Omental fat pad (tissue), 3 donors: ENCODE measurements at regions not wholly inside any gene's neighbourhood (a gene's known extent, or its start where the extent isn't known, plus 50 kb on each side); places are given as distances from the start of the nearest gene placed in this dataset.

Experiments
- ATAC-seq: fragments of 150-250 bp; one replicate; pipeline ENCODE4 v1.9.1; 2016; ENCODE audit warnings: mild to moderate bottlenecking, moderate library complexity; ENCODE audit not compliant: low FRiP score
- DNase-seq: peaks from one replicate; pipeline ENCODE4 v3.0.0-alpha.2; 2019; ENCODE audit warnings: low spot score
- CTCF ChIP-seq, 3 donors: fragments of 450-650 bp; IDR thresholded peaks; one replicate each; pipeline ENCODE4 v1.5.1; 2016 to 2017; ENCODE audit warnings: antibody characterized with exemption in 3 of 3, mild to moderate bottlenecking in 3 of 3, moderate library complexity in 2 of 3

GRCh38 chr12:98262902-98263301 is 252.5 kb upstream of the TMPO start:
- no peak for TF ChIP-seq CTCF (IDR thresholded peaks at IDR 0.05)
- ATAC-seq = no peak

GRCh38 chr12:98274430-98275130 is 240.8 kb upstream of the TMPO start:
- ATAC-seq = no peak
- TF ChIP-seq CTCF (IDR thresholded peaks at IDR 0.05) = no peak

More at GRCh38 chr12:98262902-98263301, 252.5 kb upstream of the TMPO start:
- DNase-seq = no peak

DNA sequence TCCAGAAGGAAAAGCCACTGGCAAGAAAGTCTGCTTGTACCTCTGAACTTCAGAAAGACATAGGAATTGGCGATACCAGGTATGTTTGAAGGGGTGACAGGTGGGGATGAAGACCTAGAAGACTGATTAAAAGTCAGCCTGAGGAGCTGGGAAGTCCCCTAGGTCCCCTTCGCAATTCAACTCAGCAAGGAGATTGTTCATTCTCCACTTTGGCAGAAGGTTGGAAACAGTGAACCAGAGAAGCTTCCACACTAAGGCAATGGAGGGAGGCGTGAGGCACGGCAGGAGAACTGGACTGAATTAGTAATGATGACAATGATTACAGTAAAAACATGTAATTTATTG is 240.3 kb upstream of the TMPO start:
- TF ChIP-seq CTCF (IDR thresholded peaks at IDR 0.05) = no peak
- no peak for DNase-seq
- ATAC-seq = no peak

More at GRCh38 chr12:98274430-98275130, 240.8 kb upstream of the TMPO start:
- no peak for DNase-seq

DNA sequence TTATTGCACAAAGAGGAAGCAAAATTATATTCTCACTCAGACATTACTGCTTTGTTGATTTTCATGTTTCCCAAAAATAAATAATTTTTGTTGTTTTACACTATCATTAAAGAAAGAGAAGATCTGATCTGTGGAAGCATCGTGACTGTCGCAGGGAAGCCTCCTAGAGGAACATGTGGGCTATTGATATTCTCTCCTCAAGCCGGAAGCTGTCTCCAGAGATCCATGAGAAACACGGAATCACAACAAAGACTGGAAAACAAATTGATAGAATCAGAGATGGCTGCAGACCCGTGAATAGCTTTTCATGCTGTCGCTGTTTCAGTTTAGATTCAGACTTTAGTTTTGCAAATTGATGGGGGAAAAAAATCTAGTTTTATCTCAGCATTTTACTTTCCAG is 235.2 kb upstream of the TMPO start:
- no peak for DNase-seq
- ATAC-seq = no peak
- no peak for TF ChIP-seq CTCF (IDR thresholded peaks at IDR 0.05)

DNA sequence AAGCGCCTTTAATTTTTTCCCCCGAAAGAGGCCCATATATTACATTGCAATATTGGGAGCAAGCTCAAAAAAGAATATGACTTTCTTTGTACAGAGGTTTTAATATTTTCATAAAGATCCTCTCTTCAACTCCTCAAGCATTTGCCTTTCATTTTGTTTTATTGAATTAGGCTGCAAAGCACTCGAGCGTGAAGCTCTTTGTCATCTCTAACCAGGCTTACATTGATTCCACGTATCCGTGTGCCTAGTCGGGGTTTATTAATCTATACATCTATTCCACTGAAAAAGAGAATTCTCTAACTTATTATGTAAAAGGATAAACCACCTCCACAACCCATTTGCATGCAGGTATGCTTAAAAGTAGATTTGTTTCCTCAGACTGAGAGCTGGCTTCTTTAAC is 234.8 kb upstream of the TMPO start:
- no peak for TF ChIP-seq CTCF (IDR thresholded peaks at IDR 0.05)
- no peak for ATAC-seq
- DNase-seq = no peak

- DNase-seq (no peak), ATAC-seq (no peak)
- TF ChIP-seq CTCF (IDR thresholded peaks at IDR 0.05) = no peak
Measured at GRCh38 chr12:98291828-98292227, 223.6 kb upstream of the TMPO start.

DNA sequence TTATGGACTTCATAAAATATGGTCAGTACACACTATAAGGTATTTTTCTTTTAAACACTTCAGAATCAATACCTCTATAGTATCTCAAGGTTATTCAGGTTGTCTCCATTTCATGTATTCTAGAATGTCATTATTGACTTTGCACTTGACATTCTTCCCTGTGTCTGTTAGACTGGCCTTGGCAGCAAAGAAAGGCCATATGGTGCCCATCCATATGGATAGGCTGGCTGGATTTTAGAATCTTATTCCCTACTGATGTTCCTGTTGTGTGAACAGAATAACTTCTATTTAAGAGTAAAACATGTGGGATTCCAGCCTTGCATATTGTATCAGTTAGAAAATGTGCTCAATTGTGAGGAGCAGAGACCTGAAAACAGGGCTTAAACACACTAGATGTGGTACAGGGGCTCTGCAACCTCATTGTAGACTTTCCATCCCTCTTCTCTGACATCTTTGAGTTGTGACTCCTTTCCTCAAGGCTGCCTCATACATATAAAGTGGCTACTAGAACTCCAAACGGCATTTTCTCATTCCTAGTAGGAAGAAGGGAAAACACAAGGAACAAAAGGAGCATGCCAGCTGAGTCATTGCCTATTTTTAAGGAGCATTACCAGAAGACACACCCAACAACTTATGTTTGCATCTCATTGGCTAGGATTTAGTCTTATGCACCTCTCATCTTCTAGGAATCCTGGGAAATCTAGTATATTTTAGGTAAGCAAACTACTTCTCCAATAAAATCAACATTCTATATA is 221.2 kb upstream of the TMPO start:
- DNase-seq (no peak), ATAC-seq (no peak)
- TF ChIP-seq CTCF (IDR thresholded peaks at IDR 0.05) = no peak
